ENCODE measurements at regions not wholly inside any gene's neighbourhood (a gene's known extent, or its start where the extent isn't known, plus 50 kb on each side); places are given as distances from the start of the nearest gene placed in this dataset.
"Not testable (repeated sequence)": the region's sequence is repeated elsewhere in the genome, so short reads cannot be mapped to it uniquely, and the experiment has no call there.

DNA sequence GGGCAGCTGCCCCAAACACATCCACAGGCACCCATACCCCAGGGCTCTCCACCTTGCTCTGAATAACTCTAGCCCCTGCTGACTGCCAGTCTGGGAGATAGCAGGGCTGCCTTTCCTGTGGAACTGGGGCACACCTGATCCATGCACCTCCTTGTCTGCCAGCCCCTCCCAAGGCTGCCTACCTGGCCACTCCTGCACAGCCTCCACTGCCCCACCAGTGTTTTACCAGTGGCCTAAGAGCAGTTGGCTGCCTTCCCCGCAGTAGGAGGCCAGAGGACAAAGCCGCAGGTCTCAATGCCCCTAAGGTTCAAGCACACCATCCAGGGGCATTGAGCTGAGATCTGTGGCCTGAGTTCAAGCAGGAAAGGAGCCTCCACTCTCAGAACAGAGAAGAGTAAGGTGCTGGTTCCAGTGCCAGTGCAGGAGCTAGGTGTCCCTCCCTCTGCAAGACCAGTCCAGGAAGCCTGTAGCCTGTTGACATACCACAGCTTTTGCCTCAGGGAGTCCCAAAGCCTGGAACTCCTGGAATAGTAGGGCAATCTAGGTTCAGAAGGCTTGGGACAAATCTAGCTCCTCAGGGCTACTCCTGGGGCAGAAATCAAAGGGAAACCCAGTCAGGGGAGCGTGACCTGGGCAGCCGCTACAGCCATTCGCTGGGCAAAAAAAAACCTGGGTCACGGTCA is 514.5 kb upstream of the PTGER4 start:
- Histone ChIP-seq H3K27me3 (ENCODE audit: control insufficient read depth in 1 of 2, insufficient read depth in 2 of 2, low read length in 2 of 2) (no peaks in the 10 kb centered on the region), H3K4me1 (ENCODE audit: insufficient read depth, low read length) (no peaks in the 10 kb centered on the region), H3K27ac (ENCODE audit: low read depth, low read length) (no peak overlapping the region)

GRCh38 chr5:40160435-40160834 is 519.3 kb upstream of the PTGER4 start:
- Histone ChIP-seq H3K27ac (ENCODE audit: low read depth, low read length) (no peak overlapping the region), H3K9ac (ENCODE audit: low read length) (no peak overlapping the region), H3K27me3 (ENCODE audit: control insufficient read depth in 1 of 2, insufficient read depth in 2 of 2, low read length in 2 of 2) (no peaks in the 10 kb centered on the region), H3K36me3 (ENCODE audit: insufficient read depth, low read length) (no peaks in the 10 kb centered on the region), H3K4me3 (ENCODE audit: low read depth in 1 of 2, low read length in 2 of 2) (no peak overlapping the region), H3K4me1 (ENCODE audit: insufficient read depth, low read length) (no peaks in the 10 kb centered on the region), H3K9me3 (ENCODE audit: low read length) (no peaks in the 10 kb centered on the region)

More for the DNA sequence above, 514.5 kb upstream of the PTGER4 start:
- Histone ChIP-seq H3K4me3 (ENCODE audit: low read depth in 1 of 2, low read length in 2 of 2) (no peak overlapping the region), H3K9ac (ENCODE audit: low read length) (no peak overlapping the region), H3K36me3 (ENCODE audit: insufficient read depth, low read length) (no peaks in the 10 kb centered on the region), H3K9me3 (ENCODE audit: low read length) (peaks cover 1% of the 10 kb centered on the region)

GRCh38 chr5:40154194-40154593 is 525.5 kb upstream of the PTGER4 start:
- Histone ChIP-seq H3K36me3 (ENCODE audit: insufficient read depth, low read length) (no peaks in the 10 kb centered on the region), H3K27me3 (ENCODE audit: control insufficient read depth in 1 of 2, insufficient read depth in 2 of 2, low read length in 2 of 2) (no peaks in the 10 kb centered on the region), H3K27ac (ENCODE audit: low read depth, low read length) (no peak overlapping the region), H3K9me3 (ENCODE audit: low read length) (no peaks in the 10 kb centered on the region), H3K4me1 (ENCODE audit: insufficient read depth, low read length) (no peaks in the 10 kb centered on the region), H3K4me3 (ENCODE audit: low read depth in 1 of 2, low read length in 2 of 2) (no peak overlapping the region), H3K9ac (ENCODE audit: low read length) (no peak overlapping the region)

DNA sequence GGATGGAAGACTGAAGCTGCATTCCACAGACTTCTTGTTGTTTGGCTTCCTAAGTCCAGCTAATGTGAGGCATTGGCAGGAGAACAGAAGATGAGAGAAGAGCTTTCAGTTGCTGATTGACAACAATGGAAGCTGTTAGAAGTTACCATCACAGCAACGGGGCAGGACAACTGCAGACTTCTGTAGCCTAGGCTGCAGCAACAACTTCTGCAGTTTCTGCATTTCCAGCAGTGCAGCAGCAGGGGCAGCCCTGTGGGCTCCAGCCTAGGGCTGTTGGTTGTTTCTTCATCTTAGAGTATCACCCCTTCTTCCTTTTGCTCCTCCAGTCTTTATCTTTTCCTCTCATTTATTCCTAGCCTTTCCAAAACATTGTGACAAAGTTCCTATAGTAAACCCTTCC is 528.8 kb upstream of the PTGER4 start:
- Histone ChIP-seq H3K27me3 (ENCODE audit: control insufficient read depth in 1 of 2, insufficient read depth in 2 of 2, low read length in 2 of 2) (no peaks in the 10 kb centered on the region), H3K36me3 (ENCODE audit: insufficient read depth, low read length) (no peaks in the 10 kb centered on the region), H3K27ac (ENCODE audit: low read depth, low read length) (no peak overlapping the region), H3K9me3 (ENCODE audit: low read length) (no peaks in the 10 kb centered on the region), H3K4me3 (ENCODE audit: low read depth in 1 of 2, low read length in 2 of 2) (no peak overlapping the region), H3K9ac (ENCODE audit: low read length) (no peak overlapping the region), H3K4me1 (ENCODE audit: insufficient read depth, low read length) (no peaks in the 10 kb centered on the region)

DNA sequence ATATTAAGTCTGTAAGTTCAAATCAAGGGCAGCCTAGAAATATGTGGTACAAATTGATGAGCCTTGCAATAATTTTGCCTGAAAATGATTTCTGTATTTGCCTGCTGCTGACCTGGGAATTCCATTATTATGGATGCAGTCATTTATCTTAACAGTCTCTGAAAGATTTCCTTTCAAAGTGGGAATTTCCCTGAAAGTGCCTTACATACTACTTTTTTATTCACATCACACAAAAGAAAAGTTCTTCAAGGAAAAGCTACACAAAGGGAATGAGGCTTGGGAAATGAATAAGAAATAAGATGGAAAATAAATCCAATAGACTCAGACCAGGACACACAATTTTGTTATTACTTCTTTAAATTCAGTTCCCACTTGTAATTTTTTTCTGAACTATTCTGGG is 537.8 kb upstream of the PTGER4 start:
- no peaks in the 10 kb centered on the region for H3K9me3 ChIP-seq (ENCODE audit: low read length)
- H3K9ac ChIP-seq (ENCODE audit: low read length): no peak overlapping the region
- no peak overlapping the region for H3K27ac ChIP-seq (ENCODE audit: low read depth, low read length)
- H3K4me1 ChIP-seq (ENCODE audit: insufficient read depth, low read length): no peaks in the 10 kb centered on the region
- no peaks in the 10 kb centered on the region for H3K36me3 ChIP-seq (ENCODE audit: insufficient read depth, low read length)
- no peaks in the 10 kb centered on the region for H3K27me3 ChIP-seq (ENCODE audit: control insufficient read depth in 1 of 2, insufficient read depth in 2 of 2, low read length in 2 of 2)
- H3K4me3 ChIP-seq (ENCODE audit: low read depth in 1 of 2, low read length in 2 of 2): no peak overlapping the region

DNA sequence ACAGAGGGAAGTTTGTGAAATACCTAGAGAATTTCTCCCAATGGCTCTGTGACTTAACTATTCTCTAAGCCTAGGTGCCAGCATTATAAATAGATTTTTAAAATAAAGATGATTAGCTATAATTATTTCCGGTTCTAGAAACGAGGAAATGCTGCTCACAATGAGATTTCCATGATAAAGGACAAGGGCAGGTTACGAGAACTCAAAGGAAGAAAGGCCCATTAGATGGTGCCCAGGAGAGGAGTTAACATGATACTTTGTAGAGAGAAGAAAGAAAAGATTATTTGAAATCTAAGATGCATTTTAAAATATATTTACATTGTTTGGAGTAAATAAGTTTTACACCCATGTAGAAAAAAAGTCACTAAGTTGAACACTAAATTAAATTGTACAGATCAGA is 538.3 kb upstream of the PTGER4 start:
- Histone ChIP-seq H3K4me1 (ENCODE audit: insufficient read depth, low read length) (no peaks in the 10 kb centered on the region), H3K9me3 (ENCODE audit: low read length) (no peaks in the 10 kb centered on the region), H3K27me3 (ENCODE audit: control insufficient read depth in 1 of 2, insufficient read depth in 2 of 2, low read length in 2 of 2) (no peaks in the 10 kb centered on the region), H3K27ac (ENCODE audit: low read depth, low read length) (no peak overlapping the region), H3K4me3 (ENCODE audit: low read depth in 1 of 2, low read length in 2 of 2) (no peak overlapping the region), H3K36me3 (ENCODE audit: insufficient read depth, low read length) (no peaks in the 10 kb centered on the region), H3K9ac (ENCODE audit: low read length) (no peak overlapping the region)

- H3K4me1 ChIP-seq (ENCODE audit: insufficient read depth, low read length): no peaks in the 10 kb centered on the region
- no peak overlapping the region for H3K4me3 ChIP-seq (ENCODE audit: low read depth in 1 of 2, low read length in 2 of 2)
- H3K36me3 ChIP-seq (ENCODE audit: insufficient read depth, low read length): no peaks in the 10 kb centered on the region
- no peak overlapping the region for H3K9ac ChIP-seq (ENCODE audit: low read length)
- H3K9me3 ChIP-seq (ENCODE audit: low read length): no peaks in the 10 kb centered on the region
- no peaks in the 10 kb centered on the region for H3K27me3 ChIP-seq (ENCODE audit: control insufficient read depth in 1 of 2, insufficient read depth in 2 of 2, low read length in 2 of 2)
- no peak overlapping the region for H3K27ac ChIP-seq (ENCODE audit: low read depth, low read length)
Measured at GRCh38 chr5:40137223-40137622, 542.5 kb upstream of the PTGER4 start.

DNA sequence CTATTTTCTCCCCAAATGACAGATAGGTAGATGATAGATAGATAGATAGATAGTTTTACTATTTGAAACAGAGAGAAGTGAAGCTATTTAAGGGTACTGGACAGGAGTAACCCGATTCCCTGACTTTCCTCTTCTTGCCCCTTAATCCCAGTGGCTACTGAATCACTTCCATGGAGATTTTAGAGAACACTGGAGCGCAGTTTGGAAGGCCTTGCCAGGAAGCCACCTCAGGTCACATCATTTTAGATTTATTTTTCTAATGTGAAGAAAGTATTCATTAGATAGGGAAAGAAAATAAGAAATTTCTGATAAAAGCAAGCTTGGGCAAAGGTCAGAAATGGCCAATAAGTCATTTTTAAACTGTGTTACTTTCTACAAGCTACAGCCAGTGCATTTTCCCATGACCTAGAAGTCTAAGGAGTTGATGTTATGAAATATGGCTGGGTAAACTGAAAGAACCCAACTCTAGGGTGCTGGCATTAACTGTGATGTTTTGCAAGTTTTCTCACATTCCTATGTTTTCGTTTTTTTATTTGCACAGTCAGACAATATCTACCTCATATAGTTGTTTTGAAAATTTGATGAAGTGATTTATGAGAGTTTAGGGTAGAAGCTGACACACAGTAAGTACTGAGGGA is 544.7 kb upstream of the PTGER4 start:
- no peak overlapping the region for H3K9ac ChIP-seq (ENCODE audit: low read length)
- H3K27ac ChIP-seq (ENCODE audit: low read depth, low read length): no peak overlapping the region
- no peak overlapping the region for H3K4me3 ChIP-seq (ENCODE audit: low read depth in 1 of 2, low read length in 2 of 2)
- H3K4me1 ChIP-seq (ENCODE audit: insufficient read depth, low read length): no peaks in the 10 kb centered on the region
- no peaks in the 10 kb centered on the region for H3K27me3 ChIP-seq (ENCODE audit: control insufficient read depth in 1 of 2, insufficient read depth in 2 of 2, low read length in 2 of 2)
- H3K9me3 ChIP-seq (ENCODE audit: low read length): no peaks in the 10 kb centered on the region
- no peaks in the 10 kb centered on the region for H3K36me3 ChIP-seq (ENCODE audit: insufficient read depth, low read length)

GRCh38 chr5:40124367-40124766 is 555.3 kb upstream of the PTGER4 start:
- no peak overlapping the region for H3K9ac ChIP-seq (ENCODE audit: low read length)
- no peak overlapping the region for H3K27ac ChIP-seq (ENCODE audit: low read depth, low read length)
- no peaks in the 10 kb centered on the region for H3K9me3 ChIP-seq (ENCODE audit: low read length)
- no peak overlapping the region for H3K4me3 ChIP-seq (ENCODE audit: low read depth in 1 of 2, low read length in 2 of 2)
- no peaks in the 10 kb centered on the region for H3K4me1 ChIP-seq (ENCODE audit: insufficient read depth, low read length)
- no peaks in the 10 kb centered on the region for H3K36me3 ChIP-seq (ENCODE audit: insufficient read depth, low read length)
- H3K27me3 ChIP-seq (ENCODE audit: control insufficient read depth in 1 of 2, insufficient read depth in 2 of 2, low read length in 2 of 2): no peaks in the 10 kb centered on the region

- no peaks in the 10 kb centered on the region for H3K4me1 ChIP-seq (ENCODE audit: insufficient read depth, low read length)
- H3K27ac ChIP-seq (ENCODE audit: low read depth, low read length): no peak overlapping the region
- H3K36me3 ChIP-seq (ENCODE audit: insufficient read depth, low read length): no peaks in the 10 kb centered on the region
- no peak overlapping the region for H3K9ac ChIP-seq (ENCODE audit: low read length)
- H3K4me3 ChIP-seq (ENCODE audit: low read depth in 1 of 2, low read length in 2 of 2): no peak overlapping the region
- no peaks in the 10 kb centered on the region for H3K27me3 ChIP-seq (ENCODE audit: control insufficient read depth in 1 of 2, insufficient read depth in 2 of 2, low read length in 2 of 2)
- no peaks in the 10 kb centered on the region for H3K9me3 ChIP-seq (ENCODE audit: low read length)
Measured at GRCh38 chr5:40121236-40121635, 558.5 kb upstream of the PTGER4 start.

DNA sequence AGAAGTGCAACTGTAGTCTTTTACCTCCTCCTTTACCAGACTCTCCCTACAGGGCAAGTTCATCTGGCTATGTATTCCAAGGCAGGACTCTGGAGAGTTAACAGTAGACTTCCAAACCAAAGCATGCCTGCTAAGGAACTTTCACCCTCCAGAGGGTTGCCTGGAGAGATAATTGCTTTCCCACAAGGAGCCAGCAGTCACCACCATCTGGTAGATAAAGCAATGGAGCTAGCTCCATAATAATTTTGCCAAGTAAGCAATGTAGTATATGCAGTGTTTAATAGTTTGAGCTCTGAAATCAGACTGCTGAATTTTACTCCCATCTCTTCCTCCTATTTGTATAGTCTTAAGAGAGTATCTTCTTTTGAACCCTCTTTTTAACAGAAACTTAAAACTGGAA is 566.8 kb upstream of the PTGER4 start:
- Histone ChIP-seq H3K4me3 (ENCODE audit: low read depth in 1 of 2, low read length in 2 of 2) (no peak overlapping the region), H3K36me3 (ENCODE audit: insufficient read depth, low read length) (no peaks in the 10 kb centered on the region), H3K27ac (ENCODE audit: low read depth, low read length) (no peak overlapping the region), H3K9ac (ENCODE audit: low read length) (no peak overlapping the region), H3K27me3 (ENCODE audit: control insufficient read depth in 1 of 2, insufficient read depth in 2 of 2, low read length in 2 of 2) (no peaks in the 10 kb centered on the region), H3K4me1 (ENCODE audit: insufficient read depth, low read length) (peaks cover 7% of the 10 kb centered on the region), H3K9me3 (ENCODE audit: low read length) (no peaks in the 10 kb centered on the region)

DNA sequence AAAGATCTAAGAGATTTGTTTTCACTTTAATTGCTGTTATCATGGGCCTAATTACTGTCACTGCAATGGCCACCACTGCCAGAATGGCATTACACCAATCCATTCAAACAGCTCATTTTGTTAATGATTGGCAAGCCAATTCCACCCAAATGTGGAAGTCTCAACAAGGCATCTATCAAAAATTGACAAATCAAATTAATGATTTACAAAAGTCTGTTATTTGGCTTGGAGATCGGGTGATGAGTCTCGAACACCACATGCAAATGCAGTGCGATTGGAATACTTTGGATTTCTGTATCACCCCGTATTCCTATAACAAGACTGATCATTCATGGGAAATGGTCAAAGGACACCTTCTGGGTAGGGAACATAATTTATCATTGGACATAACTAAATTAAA is 568.7 kb upstream of the PTGER4 start:
- H3K9me3 ChIP-seq (ENCODE audit: low read length); H3K9ac ChIP-seq (ENCODE audit: low read length); H3K4me3 ChIP-seq (ENCODE audit: low read depth in 1 of 2, low read length in 2 of 2); H3K27ac ChIP-seq (ENCODE audit: low read depth, low read length); H3K4me1 ChIP-seq (ENCODE audit: insufficient read depth, low read length); H3K27me3 ChIP-seq (ENCODE audit: control insufficient read depth in 1 of 2, insufficient read depth in 2 of 2, low read length in 2 of 2); H3K36me3 ChIP-seq (ENCODE audit: insufficient read depth, low read length): not testable (repeated sequence)
